ENCODE measurements at regions not wholly inside any gene's neighbourhood (a gene's known extent, or its start where the extent isn't known, plus 50 kb on each side); places are given as distances from the start of the nearest gene placed in this dataset.

DNA sequence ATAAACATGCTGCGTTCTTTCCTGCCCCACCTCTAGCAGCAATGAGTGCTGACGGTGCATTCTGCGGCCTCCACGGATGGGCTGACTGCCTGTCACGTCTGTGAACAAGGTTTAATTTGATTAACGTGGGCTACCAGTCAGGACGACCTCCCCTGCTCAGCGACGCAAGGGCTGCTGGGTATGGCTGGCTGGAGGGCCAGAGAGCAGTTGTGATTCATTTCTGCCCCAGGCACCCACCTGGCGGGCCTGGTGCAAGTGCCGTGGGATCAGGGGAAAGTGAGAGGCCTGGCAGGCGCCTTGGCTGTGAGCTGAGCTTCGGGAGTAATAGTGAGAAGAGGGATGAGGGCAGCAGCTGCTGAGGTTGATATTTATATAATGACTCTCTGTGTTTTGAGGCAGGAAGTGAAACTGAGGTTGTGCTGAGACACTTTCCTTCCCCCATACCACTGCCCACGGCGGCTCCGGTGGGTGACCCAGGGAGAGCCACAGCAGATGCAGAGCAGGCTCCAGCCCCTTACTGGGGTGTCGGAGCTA, 190.4 kb upstream of the BCL6 start:
- H3K36me3 ChIP-seq (ENCODE audit: control insufficient read depth, low read length) = peaks cover 34% of the 10 kb centered on the region
- H3F3A ChIP-seq (ENCODE audit: control insufficient read depth, insufficient read depth) = peaks cover 60% of the 10 kb centered on the region
- H3K4me1 ChIP-seq (ENCODE audit: control insufficient read depth, low read length) = peaks cover 100% of the 10 kb centered on the region
- no peaks in the 10 kb centered on the region for H3K9me2 ChIP-seq (replicated peaks; ENCODE audit: control insufficient read depth, low read length)
- peak overlapping the region; percentile 74 for H3K4me2 ChIP-seq (ENCODE audit: low read length)
- TF ChIP-seq EZH2phosphoT487 (IDR thresholded peaks at IDR 0.05; ENCODE audit: borderline replicate concordance, low read length) = no peak
- TF ChIP-seq, protein P1, sequence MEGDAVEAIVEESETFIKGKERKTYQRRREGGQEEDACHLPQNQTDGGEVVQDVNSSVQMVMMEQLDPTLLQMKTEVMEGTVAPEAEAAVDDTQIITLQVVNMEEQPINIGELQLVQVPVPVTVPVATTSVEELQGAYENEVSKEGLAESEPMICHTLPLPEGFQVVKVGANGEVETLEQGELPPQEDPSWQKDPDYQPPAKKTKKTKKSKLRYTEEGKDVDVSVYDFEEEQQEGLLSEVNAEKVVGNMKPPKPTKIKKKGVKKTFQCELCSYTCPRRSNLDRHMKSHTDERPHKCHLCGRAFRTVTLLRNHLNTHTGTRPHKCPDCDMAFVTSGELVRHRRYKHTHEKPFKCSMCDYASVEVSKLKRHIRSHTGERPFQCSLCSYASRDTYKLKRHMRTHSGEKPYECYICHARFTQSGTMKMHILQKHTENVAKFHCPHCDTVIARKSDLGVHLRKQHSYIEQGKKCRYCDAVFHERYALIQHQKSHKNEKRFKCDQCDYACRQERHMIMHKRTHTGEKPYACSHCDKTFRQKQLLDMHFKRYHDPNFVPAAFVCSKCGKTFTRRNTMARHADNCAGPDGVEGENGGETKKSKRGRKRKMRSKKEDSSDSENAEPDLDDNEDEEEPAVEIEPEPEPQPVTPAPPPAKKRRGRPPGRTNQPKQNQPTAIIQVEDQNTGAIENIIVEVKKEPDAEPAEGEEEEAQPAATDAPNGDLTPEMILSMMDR (IDR thresholded peaks at IDR 0.05; ENCODE audit: low read depth, low read length, poor library complexity, severe bottlenecking) = no peak
- peaks cover 54% of the 10 kb centered on the region for H3K79me2 ChIP-seq (ENCODE audit: control insufficient read depth, low read length)
- H4K20me1 ChIP-seq (ENCODE audit: control insufficient read depth, insufficient read depth, low read depth, low read length) = no peaks in the 10 kb centered on the region
- no peaks in the 10 kb centered on the region for H3K27me3 ChIP-seq (ENCODE audit: control insufficient read depth, low read length)
- peak overlapping the region; percentile 57 for H3K4me3 ChIP-seq (ENCODE audit: low read length)
- no peaks in the 10 kb centered on the region for H3K9me3 ChIP-seq (ENCODE audit: control insufficient read depth, insufficient read depth, low read length)
- peak overlapping the region; percentile 99 for H3K27ac ChIP-seq (ENCODE audit: low read depth, low read length)

GRCh38 chr3:187936676-187937075, 191.4 kb upstream of the BCL6 start:
- Histone ChIP-seq H3K4me1 (ENCODE audit: control insufficient read depth, low read length) (peaks cover 100% of the 10 kb centered on the region), H3K79me2 (ENCODE audit: control insufficient read depth, low read length) (peaks cover 51% of the 10 kb centered on the region), H3K27me3 (ENCODE audit: control insufficient read depth, low read length) (no peaks in the 10 kb centered on the region), H3K36me3 (ENCODE audit: control insufficient read depth, low read length) (peaks cover 27% of the 10 kb centered on the region), H3K9me3 (ENCODE audit: control insufficient read depth, insufficient read depth, low read length) (no peaks in the 10 kb centered on the region), H4K20me1 (ENCODE audit: control insufficient read depth, insufficient read depth, low read depth, low read length) (no peaks in the 10 kb centered on the region), H3K9me2 (replicated peaks; ENCODE audit: control insufficient read depth, low read length) (no peaks in the 10 kb centered on the region), H3K27ac (ENCODE audit: low read depth, low read length) (peak overlapping the region; percentile 99), H3K4me2 (ENCODE audit: low read length) (peak overlapping the region; percentile 74), H3F3A (ENCODE audit: control insufficient read depth, insufficient read depth) (peaks cover 68% of the 10 kb centered on the region), H3K4me3 (ENCODE audit: low read length) (peak overlapping the region; percentile 57)
- TF ChIP-seq, protein P1 (IDR thresholded peaks at IDR 0.05; ENCODE audit: low read depth, low read length, poor library complexity, severe bottlenecking) = no peak
- TF ChIP-seq EZH2phosphoT487 (IDR thresholded peaks at IDR 0.05; ENCODE audit: borderline replicate concordance, low read length) = no peak

DNA sequence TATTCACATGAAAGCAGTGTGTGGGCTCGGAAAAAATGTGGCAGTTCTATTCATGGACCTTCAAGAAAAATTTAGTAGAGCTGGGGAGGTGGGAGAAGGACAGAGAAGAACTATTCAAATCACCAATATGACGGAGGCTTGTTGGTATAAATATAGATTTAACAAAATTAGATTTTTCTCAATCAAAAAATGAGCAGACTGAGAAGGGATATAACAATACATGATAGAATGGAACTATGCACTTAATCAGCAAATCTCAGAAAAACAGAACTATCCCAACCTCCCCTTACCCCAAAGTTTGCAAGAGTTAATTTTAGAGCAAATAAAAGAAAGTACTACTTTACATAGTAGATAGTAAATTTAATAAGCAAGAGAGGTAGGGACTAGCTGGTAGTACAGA, 194.6 kb upstream of the BCL6 start:
- Histone ChIP-seq H3K27ac (ENCODE audit: low read depth, low read length) (peak overlapping the region; percentile 99), H3K27me3 (ENCODE audit: control insufficient read depth, low read length) (no peaks in the 10 kb centered on the region), H3K36me3 (ENCODE audit: control insufficient read depth, low read length) (peaks cover 44% of the 10 kb centered on the region), H3F3A (ENCODE audit: control insufficient read depth, insufficient read depth) (peaks cover 68% of the 10 kb centered on the region), H3K79me2 (ENCODE audit: control insufficient read depth, low read length) (peaks cover 56% of the 10 kb centered on the region), H3K9me2 (replicated peaks; ENCODE audit: control insufficient read depth, low read length) (no peaks in the 10 kb centered on the region), H3K4me2 (ENCODE audit: low read length) (peak overlapping the region; percentile 92), H3K4me1 (ENCODE audit: control insufficient read depth, low read length) (peaks cover 99% of the 10 kb centered on the region), H3K9me3 (ENCODE audit: control insufficient read depth, insufficient read depth, low read length) (no peaks in the 10 kb centered on the region), H4K20me1 (ENCODE audit: control insufficient read depth, insufficient read depth, low read depth, low read length) (no peaks in the 10 kb centered on the region), H3K4me3 (ENCODE audit: low read length) (peak overlapping the region; percentile 79)
- TF ChIP-seq EZH2phosphoT487 (IDR thresholded peaks at IDR 0.05; ENCODE audit: borderline replicate concordance, low read length) = no peak
- TF ChIP-seq, protein P1 (IDR thresholded peaks at IDR 0.05; ENCODE audit: low read depth, low read length, poor library complexity, severe bottlenecking) = no peak
